HG03442 (cell line): ENCODE measurements at regions not wholly inside any gene's neighbourhood (a gene's known extent, or its start where the extent isn't known, plus 50 kb on each side); places are given as distances from the start of the nearest gene placed in this dataset.

Experiments
- ATAC-seq: cut with Tn5 transposase; IDR thresholded peaks from one replicate; pipeline ENCODE4 v1.9.1; 2021; ENCODE audit warnings: mild to moderate bottlenecking, moderate library complexity; ENCODE audit not compliant: unreplicated experiment

GRCh38 chr10:56745490-56745889, 384.4 kb upstream of the ZWINT start:
- no peak for ATAC-seq

GRCh38 chr10:56728349-56728748, 367.3 kb upstream of the ZWINT start:
- no peak for ATAC-seq

DNA sequence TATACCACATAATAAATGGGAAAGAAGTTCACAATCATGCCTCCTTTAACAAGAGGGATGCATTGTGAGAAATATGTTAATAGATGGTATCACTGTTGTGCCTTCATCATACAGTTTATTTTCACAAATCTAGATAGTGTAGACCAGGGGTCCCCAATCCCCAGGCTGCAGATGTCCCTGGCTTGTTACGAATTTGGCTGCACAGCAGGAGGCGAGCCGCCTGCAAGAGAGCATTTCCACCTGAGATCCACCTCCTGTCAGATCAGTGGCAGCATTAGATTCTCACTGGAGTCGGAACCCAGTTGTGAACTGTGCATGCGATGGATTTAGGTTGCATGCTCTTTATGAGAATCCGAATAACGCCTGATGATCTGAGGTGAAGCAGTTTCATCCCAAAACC, 361.9 kb upstream of the ZWINT start:
- ATAC-seq = no peak

DNA sequence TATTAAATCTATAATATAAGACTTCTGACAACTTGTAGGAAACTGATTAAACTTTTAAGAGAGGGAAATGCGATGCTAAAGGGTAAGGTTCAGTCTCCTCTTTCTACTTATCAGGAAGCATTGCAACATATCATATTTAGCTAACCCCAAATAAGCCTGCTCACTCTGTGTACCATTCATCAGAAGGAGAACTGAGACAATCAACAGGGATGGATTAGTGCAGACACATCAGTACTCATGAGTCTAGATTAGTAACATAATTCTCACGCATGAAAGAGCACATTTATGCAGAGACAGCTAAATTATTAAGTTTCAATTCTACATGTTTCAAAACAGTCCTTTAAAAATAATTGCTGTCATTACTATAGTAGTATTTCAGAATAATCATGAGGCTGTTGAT, 354.2 kb upstream of the ZWINT start:
- ATAC-seq = no peak

- ATAC-seq = no peak
Measured at GRCh38 chr10:56698506-56698905, 337.4 kb upstream of the ZWINT start.

DNA sequence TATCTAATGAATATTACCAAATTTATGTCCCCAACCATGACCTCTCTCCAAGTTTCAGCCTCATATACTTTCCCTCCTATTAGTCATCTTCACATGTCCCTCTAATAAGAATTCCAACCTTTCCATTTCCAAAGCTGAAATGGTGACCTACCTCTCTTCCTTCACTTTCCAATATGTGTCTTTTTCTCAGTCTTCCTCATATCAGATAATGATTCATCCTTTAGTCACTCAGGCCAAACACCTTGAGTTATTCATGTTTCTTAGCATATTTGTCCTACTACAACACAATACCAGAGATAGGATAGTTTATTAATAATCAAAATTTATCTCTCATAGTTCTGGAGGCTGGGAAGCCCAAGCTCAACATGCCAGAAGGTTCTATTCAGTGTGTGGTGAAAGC, 318.5 kb upstream of the ZWINT start:
- ATAC-seq = no peak

- peak; percentile 88 for ATAC-seq
Measured at GRCh38 chr10:56662765-56663447, 301.8 kb upstream of the ZWINT start.

- ATAC-seq = no peak
Measured at GRCh38 chr10:56653289-56653688, 292.2 kb upstream of the ZWINT start.

GRCh38 chr10:56646329-56647111, 285.5 kb upstream of the ZWINT start:
- no peak for ATAC-seq

DNA sequence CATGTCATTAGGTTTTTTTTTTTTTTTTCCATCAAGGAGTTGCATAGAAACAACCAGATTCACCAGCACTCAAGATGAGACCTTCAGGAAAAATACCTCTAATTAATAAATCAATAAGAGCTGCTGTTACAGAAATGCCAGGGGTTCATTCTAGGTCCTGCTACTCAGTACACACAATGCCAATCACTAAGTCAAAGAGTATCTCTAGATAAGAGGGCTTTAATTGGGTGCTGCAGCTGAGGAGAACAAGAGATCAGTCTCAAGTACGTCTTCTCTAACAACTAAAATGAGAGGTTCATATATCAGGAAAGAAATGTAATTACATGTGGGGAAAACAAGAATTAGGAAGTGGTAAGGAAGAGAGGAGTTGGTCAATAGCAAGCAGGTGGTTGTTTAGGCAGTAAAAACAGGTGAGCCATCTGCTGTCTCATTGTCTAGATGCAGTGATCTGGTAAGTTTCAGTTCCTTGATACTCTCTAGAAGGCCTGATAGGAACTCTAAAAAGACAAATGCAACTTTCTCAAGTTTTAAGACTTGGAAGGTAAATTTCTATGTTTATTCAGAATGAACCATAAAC, 272.9 kb upstream of the ZWINT start:
- ATAC-seq = peak; percentile 99

DNA sequence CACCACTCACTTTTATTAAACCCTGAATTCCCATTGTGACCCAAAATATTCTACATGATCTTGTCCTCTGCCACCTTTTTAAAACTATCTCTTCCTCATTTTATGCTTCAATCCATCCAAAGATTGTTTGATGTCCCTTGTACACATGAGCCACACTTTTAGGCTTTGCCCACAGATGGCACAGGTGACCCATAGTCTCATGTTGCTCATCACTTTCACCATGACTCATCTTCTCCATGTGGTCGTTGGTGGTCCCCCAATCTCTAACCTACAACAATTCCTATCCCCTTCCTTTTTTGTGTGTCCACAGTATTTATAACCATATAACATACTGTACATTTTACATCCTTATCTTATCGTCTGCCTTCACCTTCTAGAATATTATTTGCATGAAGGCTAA, 271.5 kb upstream of the ZWINT start:
- ATAC-seq = peak; percentile 32

DNA sequence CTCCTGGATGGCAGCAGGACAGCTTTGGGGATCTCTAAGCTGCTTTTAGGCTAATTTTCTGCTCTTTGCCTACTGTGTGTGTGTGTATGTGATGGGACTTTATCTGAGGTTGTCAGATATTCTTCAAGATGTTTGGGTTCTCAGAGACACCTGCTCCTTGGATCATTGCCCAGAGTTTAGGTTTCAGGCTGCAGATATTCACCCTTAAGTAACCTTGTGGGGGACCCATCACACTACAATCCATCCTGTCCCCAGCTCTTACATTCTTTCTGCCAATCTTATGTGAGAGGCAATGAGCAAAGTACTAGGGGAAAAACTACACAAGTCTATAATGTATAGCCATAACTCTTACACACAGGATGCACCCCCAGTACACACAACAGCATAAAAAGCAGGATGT, 263.0 kb upstream of the ZWINT start:
- ATAC-seq = peak; percentile 33

DNA sequence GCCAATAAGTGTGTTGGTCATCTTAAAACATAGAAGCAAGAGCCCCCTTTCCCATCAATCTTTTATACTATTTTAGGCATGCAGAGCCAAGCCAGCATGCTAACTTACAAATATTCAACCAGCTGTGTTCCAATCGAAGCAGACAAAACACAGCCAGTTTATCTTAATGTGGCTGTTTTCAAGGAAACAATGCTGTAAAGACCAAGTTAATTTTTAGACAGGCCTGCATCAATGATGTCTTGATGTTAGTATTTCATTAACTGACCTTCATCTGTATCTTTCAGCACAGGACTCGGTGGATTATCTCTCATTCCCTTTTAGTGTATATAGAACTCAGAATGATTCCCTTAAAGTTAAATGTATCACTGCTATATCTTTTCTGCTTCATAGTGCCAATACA, 262.0 kb upstream of the ZWINT start:
- no peak for ATAC-seq

DNA sequence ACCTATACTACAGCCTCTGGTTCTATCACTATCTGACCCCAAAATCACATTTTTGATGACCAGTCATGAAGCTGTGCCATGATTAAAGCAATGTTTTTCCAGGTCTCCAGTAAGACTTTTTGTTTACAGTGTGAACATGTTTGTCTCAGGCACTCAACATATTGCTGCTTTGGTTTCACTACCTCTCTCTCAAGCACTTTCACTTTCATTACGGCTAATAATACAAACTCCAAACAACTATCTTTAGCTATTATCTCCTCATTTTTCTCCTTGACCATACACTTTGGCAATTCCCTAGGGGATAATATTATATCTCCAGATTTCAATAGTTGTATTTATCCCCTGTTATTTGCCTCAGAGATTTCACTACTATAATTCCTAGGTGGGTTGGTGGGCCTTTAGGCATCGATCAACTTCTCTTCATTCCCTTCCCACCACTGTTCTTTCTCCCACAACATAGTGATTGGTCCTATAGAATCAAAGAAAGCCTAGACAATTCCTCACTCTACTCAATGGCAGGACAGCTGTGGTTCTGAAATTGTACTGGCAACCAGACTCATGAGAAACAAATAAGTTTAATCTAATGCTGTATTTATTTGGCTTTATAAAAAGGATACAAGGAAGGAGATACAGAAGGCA, 261.4 kb upstream of the ZWINT start:
- peak; percentile 90 for ATAC-seq

GRCh38 chr10:56606202-56606601, 245.1 kb upstream of the ZWINT start:
- ATAC-seq = no peak

DNA sequence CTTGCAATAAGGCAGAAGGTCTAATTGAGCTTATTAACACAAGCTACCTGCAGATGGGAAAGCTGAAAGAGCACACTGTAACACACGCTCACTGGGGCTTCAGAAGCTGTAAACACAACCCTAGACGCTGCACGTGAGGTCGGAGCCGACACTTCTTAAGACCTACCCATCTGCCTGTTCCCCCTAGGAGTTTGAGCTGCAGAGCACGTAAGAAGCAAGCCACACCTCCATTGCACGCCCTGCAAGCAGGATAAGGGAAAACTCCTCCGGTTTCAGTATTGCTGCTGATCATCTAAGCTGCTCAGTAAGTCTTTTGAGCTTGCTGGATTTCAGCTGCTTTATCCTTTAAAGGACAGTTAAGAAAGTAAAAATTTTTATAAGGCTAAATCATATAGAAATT, 244.0 kb upstream of the ZWINT start:
- ATAC-seq = no peak

DNA sequence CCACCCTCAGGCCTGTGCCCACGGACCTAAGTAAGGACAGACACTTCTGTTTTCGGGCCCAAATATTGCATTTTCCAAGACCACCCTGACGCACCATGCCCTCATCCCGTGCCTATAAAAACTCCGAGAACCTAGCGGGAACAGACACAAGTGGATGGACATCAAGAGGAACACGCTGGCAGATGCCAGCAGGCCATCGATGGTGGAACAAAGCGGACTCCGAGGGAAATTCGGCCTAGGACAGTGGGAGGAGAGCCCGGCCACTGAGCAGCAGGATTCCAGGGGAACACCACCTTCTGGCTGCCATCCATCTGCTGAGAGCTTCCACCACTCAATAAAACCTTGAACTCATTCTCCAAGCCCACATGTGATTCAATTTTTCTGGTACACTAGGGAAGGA, 243.6 kb upstream of the ZWINT start:
- ATAC-seq = no peak

- ATAC-seq = no peak
Measured at GRCh38 chr10:56599201-56599600, 238.1 kb upstream of the ZWINT start.

- peak; percentile 63 for ATAC-seq
Measured at GRCh38 chr10:56596257-56596656, 235.2 kb upstream of the ZWINT start.

- ATAC-seq = no peak
Measured at GRCh38 chr10:56593120-56593519, 232.1 kb upstream of the ZWINT start.

- no peak for ATAC-seq
Measured at GRCh38 chr10:56586461-56586891, 225.4 kb upstream of the ZWINT start.
